ENCODE measurements at regions not wholly inside any gene's neighbourhood (a gene's known extent, or its start where the extent isn't known, plus 50 kb on each side); places are given as distances from the start of the nearest gene placed in this dataset.

DNA sequence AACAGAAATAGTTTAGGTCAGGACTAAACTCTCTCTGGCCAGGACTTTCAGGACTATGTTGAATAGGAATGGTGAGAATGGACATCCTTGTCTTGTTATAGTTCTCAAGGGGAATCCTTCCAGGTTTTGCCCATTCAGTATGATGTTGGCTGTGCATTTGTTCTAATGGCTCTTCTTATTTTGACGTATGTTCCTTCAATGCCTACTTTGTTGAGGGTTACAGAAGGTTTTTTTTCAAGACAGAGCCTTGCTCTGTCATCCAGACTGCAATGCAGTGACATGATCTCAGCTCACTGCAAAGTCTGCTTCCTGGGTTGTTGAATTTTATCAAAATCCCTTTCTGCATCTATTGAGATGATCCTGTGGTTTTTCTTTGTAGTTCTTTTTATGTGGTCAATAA lies 79.5 kb upstream of the NID2 start:
- no peak for TF ChIP-seq POLR2A (IDR thresholded peaks at IDR 0.05)
- TF ChIP-seq, protein P1, sequence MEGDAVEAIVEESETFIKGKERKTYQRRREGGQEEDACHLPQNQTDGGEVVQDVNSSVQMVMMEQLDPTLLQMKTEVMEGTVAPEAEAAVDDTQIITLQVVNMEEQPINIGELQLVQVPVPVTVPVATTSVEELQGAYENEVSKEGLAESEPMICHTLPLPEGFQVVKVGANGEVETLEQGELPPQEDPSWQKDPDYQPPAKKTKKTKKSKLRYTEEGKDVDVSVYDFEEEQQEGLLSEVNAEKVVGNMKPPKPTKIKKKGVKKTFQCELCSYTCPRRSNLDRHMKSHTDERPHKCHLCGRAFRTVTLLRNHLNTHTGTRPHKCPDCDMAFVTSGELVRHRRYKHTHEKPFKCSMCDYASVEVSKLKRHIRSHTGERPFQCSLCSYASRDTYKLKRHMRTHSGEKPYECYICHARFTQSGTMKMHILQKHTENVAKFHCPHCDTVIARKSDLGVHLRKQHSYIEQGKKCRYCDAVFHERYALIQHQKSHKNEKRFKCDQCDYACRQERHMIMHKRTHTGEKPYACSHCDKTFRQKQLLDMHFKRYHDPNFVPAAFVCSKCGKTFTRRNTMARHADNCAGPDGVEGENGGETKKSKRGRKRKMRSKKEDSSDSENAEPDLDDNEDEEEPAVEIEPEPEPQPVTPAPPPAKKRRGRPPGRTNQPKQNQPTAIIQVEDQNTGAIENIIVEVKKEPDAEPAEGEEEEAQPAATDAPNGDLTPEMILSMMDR (IDR thresholded peaks at IDR 0.05): no peak
